ENCODE measurements at regions not wholly inside any gene's neighbourhood (a gene's known extent, or its start where the extent isn't known, plus 50 kb on each side); places are given as distances from the start of the nearest gene placed in this dataset.

DNA sequence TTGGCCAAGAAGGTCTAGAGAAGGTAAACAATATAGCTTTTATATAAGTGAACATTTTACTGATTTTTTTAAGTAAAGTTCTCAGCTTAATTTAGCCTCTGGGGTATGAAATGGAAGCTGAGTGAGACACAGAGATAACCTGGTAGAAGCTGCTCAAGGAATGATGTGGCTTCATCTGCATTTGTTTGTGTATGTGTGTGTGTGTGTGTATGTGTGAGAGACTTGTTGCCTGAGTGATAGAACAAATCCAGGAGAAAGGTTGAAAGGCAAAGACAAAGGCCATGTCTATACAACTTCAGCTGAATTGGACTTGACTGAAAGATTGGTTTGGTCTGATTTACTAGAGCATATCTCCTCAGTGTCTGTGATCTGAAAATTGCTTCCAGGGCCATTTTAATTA lies 63.6 kb downstream of the PCDH7 start:
- no peak overlapping the region for H3K4me3 ChIP-seq (ENCODE audit: low read depth, low read length)
- TF ChIP-seq, protein P1, sequence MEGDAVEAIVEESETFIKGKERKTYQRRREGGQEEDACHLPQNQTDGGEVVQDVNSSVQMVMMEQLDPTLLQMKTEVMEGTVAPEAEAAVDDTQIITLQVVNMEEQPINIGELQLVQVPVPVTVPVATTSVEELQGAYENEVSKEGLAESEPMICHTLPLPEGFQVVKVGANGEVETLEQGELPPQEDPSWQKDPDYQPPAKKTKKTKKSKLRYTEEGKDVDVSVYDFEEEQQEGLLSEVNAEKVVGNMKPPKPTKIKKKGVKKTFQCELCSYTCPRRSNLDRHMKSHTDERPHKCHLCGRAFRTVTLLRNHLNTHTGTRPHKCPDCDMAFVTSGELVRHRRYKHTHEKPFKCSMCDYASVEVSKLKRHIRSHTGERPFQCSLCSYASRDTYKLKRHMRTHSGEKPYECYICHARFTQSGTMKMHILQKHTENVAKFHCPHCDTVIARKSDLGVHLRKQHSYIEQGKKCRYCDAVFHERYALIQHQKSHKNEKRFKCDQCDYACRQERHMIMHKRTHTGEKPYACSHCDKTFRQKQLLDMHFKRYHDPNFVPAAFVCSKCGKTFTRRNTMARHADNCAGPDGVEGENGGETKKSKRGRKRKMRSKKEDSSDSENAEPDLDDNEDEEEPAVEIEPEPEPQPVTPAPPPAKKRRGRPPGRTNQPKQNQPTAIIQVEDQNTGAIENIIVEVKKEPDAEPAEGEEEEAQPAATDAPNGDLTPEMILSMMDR (conservative IDR thresholded peaks at IDR 0.05; ENCODE audit: low read depth, low read length): no peak
- no peak for DNase-seq (ENCODE audit: low read depth)

DNA sequence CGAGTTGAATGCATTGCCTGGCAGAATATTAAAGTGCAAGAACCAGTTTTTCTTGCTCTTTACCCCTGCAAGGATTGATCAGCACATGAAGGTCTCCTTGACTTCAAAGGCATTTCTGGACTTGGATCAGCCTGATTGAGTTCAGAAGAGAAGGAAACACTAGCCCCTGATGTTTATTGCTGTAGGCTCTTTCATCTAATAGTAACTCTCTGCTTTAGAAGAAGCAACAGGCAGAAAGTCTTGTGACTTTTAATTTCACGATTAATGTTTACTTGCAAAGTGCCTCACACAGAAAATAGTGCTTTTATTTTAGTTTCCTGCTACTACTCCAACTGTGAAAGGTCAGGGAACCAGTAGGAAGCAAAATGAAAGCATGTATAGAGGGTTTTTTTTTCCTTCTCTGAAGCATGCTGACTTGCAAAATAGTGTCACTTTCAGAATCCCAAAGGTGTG lies 69.1 kb downstream of the PCDH7 start:
- H3K4me3 ChIP-seq (ENCODE audit: low read depth, low read length): no peak overlapping the region
- DNase-seq (ENCODE audit: low read depth): no peak
- TF ChIP-seq, protein P1 (conservative IDR thresholded peaks at IDR 0.05; ENCODE audit: low read depth, low read length): no peak

DNA sequence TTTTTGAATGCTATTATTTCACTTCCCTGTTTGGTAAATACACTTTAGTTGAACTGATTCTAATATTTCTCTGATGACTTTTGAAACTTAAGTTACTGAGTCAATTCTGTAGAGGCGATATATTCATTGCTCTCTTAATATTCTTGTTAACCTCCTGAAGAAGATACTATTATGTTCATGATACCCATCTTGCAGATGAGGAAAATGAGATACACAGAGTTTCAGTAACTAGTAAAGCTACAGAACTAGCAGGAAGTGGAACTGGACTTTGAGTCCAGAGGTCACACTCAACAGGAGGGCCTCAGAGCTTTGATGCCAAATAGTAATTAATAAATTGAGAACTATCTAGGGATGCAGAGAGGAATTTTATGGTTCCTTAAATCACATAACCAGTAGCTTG lies 70.0 kb downstream of the PCDH7 start:
- TF ChIP-seq, protein P1 (conservative IDR thresholded peaks at IDR 0.05; ENCODE audit: low read depth, low read length): no peak
- no peak overlapping the region for H3K4me3 ChIP-seq (ENCODE audit: low read depth, low read length)
- no peak for DNase-seq (ENCODE audit: low read depth)

DNA sequence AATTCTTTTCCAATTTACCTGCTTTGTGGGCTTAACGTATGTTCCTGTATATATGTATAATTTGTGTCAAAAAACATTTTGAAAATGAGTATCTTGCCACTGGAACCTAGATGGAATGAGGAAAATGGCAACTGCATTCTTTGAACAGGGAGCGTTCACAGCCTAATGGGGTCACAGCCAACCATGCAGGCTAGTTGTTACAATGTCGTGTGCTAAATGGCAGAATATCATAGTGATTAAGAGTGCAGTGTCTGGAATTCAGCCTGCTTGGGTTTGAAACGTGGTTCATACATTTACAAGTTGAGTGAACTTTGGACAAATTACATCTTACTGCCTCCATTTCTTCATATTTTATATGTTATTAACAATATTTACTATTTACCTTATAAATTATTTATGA lies 70.8 kb downstream of the PCDH7 start:
- no peak for DNase-seq (ENCODE audit: low read depth)
- TF ChIP-seq, protein P1 (conservative IDR thresholded peaks at IDR 0.05; ENCODE audit: low read depth, low read length): no peak
- H3K4me3 ChIP-seq (ENCODE audit: low read depth, low read length): no peak overlapping the region

DNA sequence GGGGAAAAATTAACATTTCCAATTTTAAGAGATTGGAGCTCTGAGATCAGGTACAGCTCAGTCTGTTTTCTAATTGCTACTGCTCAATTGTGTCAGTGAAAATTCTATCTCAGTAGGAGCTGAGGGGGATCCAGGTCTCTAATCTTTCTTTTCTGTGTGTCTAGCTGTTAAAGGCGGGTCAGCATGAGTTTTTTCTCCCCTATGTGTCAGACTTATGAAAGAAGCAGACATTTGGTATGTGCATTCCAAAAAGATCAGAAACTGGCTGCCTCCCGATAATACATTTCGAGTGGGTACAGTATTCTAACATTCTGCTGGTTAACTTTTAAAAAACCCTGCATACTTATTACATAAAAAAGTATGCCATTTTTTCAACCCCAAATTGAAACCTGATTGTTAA lies 72.4 kb downstream of the PCDH7 start:
- TF ChIP-seq, protein P1 (conservative IDR thresholded peaks at IDR 0.05; ENCODE audit: low read depth, low read length): no peak
- no peak for DNase-seq (ENCODE audit: low read depth)
- no peak overlapping the region for H3K4me3 ChIP-seq (ENCODE audit: low read depth, low read length)

DNA sequence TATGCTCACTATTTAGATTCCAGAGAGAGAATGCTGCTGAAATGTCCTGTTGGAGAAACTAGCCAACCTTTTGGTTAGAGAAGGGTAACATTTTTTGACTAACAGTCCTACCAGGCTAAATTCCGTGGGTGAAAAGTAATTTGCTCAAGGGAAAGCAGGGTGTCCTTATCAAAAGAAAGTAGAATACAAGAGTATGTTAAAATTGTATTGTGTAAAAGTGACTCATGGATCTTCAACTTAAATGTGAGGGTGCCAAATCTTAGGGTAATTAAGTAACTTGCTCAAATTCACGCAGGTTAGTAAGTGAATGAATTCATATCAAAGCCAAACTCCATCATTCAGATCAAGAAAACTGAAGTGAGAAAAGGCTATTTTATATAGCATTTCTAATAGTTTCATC lies 81.7 kb downstream of the PCDH7 start:
- H3K4me3 ChIP-seq (ENCODE audit: low read depth, low read length): no peak overlapping the region
- TF ChIP-seq, protein P1 (conservative IDR thresholded peaks at IDR 0.05; ENCODE audit: low read depth, low read length): no peak
- no peak for DNase-seq (ENCODE audit: low read depth)

DNA sequence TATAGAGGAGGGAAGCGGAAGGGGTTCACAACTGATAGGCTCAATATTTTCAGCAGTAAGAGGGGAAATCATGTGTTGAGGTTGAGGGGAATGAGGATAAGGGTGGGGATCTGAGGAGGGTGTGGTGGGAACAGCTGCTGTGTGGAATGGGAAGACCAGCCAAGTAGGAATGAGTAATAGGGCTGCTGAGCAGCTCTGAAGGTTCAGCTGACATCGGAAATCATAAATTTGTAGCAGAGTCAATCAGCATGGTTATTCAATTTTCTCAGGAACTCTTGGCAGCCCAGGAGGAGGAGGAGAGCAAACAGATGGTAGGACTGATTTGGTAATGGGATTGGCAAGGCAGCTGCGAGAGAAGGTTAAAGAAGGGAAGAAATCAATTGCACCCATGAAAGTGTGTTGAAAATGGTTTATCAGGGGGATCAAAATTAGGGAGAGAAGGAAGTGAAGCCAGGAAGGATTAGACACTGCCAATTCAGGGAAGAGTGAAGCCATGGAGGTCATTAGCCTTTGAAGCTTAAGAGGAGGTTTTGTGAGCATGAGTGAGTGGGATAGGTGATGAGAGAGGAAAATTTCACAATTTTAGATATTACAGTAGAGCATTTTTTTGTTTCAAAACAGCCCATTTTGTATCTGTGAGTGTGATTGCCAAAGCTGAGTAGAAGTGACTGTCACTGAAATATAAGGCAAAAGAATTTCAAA lies 82.6 kb downstream of the PCDH7 start:
- H3K4me3 ChIP-seq (ENCODE audit: low read depth, low read length): no peak overlapping the region
- DNase-seq (ENCODE audit: low read depth): no peak
- TF ChIP-seq, protein P1 (conservative IDR thresholded peaks at IDR 0.05; ENCODE audit: low read depth, low read length): no peak
